H7 (cell line): ENCODE measurements at regions not wholly inside any gene's neighbourhood (a gene's known extent, or its start where the extent isn't known, plus 50 kb on each side); places are given as distances from the start of the nearest gene placed in this dataset.
"Not testable (repeated sequence)": the region's sequence is repeated elsewhere in the genome, so short reads cannot be mapped to it uniquely, and the experiment has no call there.

ENCODE experiments used
- DNase-seq: peaks from one replicate; pipeline ENCODE4 v3.0.0; 2012
- H3K27me3 ChIP-seq: 2 replicates; pipeline ENCODE4 v1.6.0; 2011; ENCODE audit warnings: mild to moderate bottlenecking, low read length; ENCODE audit not compliant: control insufficient read depth, insufficient read depth
- H3K36me3 ChIP-seq: replicated peaks from 2 replicates; pipeline ENCODE4 v1.5.1; 2011; ENCODE audit warnings: low read length; ENCODE audit not compliant: control insufficient read depth, insufficient read depth
- H3K4me3 ChIP-seq: 2 replicates; pipeline ENCODE4 v1.5.1; 2011; ENCODE audit warnings: low read depth, mild to moderate bottlenecking, control low read depth, low read length, moderate library complexity; ENCODE audit not compliant: insufficient read depth

DNA sequence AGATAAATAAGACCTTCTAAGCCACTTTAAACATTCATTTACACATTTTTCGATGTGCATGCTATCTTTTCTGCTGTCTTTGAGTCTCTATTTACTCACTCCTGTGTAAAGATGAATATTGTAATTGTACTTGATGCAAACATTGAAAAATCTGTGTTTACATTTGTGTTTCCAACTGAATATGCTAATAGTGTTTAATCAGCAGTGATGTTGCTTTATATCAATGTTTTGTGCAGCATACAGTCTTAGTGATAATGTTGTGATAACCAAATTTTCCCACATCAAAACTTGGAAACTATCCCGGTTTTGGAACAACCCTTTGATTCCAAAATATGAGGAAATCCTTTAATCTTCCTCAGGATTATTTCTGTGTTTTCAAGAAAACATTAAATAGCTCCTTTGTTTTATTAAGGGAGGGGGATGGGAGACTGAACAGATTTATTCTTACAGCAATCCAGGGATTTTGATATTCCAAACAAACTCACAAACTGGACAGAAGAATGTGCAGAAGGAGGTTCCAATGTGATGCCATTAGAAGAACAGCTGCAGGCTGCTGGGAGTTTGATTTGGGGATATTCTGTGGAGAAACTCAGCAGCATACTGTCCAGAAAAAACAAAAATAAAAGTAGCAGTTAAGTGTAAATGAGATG lies 248.0 kb downstream of the S1PR1 start:
- H3K27me3 ChIP-seq: no peaks in the 10 kb centered on the region; the same call in 1 of the 2 replicates
- H3K4me3 ChIP-seq: no peak overlapping the region
- no peak for DNase-seq
- no peaks in the 10 kb centered on the region for H3K36me3 ChIP-seq

DNA sequence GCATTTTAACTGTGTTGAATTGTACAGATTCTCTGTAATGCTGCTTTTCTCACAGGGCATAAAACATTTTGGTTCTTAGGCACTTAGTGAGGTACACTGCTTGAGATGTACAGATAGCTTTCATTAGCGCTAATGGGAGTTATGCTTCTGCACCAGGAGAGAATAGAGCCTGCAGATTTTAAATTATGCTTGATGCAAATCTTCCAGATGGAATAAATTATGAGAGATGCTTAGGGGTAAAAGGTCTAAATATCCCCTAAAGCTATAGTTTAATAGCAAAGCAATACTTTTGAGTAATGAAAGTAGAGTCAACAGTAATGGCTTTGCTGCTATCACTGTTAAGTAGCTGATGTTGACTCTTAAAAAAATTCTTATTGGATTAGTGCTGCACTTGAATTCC lies 248.9 kb downstream of the S1PR1 start:
- no peak overlapping the region for H3K4me3 ChIP-seq
- no peak for DNase-seq
- no peaks in the 10 kb centered on the region; the same call in 1 of the 2 replicates for H3K27me3 ChIP-seq
- no peaks in the 10 kb centered on the region for H3K36me3 ChIP-seq

DNA sequence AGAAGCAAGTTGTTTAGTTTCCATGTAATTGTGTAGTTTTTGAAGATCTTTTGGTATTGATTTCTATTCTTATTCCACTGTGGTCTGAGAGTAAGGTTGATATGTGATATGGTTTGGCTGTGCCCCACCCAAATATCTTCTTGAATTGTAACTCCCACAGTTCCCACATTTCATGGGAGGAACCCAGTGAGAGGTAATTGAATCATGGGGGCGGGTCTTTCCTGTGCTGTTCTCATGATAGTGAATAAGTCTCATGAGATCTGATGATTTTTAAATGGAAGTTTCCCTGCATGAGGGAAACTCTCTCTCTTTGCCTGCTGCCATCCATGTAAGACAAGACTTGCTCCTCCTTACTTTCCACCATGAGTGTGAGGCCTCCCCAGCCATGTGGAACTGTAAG lies 255.3 kb downstream of the S1PR1 start:
- not testable (repeated sequence) for H3K27me3 ChIP-seq, DNase-seq

DNA sequence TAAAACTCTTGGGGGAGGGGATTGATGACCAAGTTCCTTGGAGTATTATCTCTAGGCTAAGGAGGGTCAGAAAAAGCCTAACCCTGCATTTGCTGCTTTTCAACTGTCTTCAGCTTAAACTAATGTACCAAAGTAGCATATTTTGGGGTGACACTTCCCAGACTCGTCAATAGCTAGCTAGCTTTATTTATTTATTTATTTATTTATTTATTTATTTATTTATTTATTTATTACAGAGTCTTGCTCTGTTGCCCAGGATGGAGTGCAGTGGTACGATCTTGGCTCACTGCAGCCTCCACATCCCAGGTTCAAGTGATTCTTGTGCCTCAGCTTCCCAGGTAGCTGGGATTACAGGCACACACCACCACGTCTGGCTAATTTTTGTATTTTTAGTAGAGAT lies 257.1 kb downstream of the S1PR1 start:
- not testable (repeated sequence) for DNase-seq, H3K36me3 ChIP-seq, H3K27me3 ChIP-seq, H3K4me3 ChIP-seq

More for the DNA sequence above, 255.3 kb downstream of the S1PR1 start:
- not testable (repeated sequence) for H3K36me3 ChIP-seq, H3K4me3 ChIP-seq

DNA sequence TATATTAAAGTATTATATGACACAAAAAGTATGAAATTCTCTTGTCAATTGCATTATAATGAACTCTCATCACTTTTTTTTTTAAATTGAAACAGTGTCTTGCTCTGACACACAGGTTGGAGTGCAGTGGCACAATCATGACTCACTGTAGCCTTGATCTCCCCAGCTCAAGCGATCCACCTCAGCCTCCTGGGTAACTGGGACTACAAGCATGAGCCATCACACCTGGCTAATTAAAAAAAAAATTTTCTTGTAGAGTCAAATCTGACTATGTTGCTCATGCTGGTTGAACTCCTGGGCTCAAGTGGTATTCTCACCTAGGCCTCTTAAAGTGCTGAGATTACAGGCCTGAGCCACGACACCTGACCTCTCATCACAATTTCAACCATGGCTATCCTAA lies 259.3 kb downstream of the S1PR1 start:
- H3K4me3 ChIP-seq: no peak overlapping the region
- DNase-seq: no peak
- no peaks in the 10 kb centered on the region for H3K36me3 ChIP-seq
- no peaks in the 10 kb centered on the region for H3K27me3 ChIP-seq

DNA sequence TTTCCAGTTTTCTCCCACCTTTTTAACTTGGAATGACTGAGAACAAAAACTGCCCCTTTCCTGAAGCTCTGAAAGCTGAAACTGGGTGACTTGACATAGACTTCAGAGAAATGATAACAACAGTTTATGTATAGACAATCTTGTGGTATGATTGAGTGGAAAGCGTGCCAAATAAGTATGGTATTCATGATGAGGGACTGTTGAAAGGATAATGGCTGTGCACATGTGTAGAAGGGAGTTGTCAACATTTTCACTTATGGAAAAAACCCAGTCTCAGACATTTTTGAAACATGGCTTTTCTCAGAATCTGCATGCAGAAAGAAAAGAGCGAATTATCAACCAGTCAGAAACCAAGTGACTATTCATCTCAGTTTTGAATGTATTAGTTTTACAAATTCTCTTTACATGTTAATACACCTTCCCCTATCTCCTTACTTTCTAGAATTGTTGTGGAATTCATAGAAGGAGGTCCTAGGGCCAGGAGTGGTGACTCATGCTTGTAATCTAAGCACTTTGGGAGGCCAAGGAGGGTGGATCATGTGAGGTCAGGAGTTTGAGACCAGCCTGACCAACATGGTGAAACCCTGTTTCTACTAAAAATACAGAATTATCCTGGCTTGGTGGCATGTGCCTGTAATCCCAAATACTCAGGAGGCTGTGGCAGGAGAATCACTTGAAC lies 261.2 kb downstream of the S1PR1 start:
- Histone ChIP-seq H3K36me3 (no peaks in the 10 kb centered on the region), H3K4me3 (no peak overlapping the region), H3K27me3 (no peaks in the 10 kb centered on the region)
- no peak for DNase-seq

DNA sequence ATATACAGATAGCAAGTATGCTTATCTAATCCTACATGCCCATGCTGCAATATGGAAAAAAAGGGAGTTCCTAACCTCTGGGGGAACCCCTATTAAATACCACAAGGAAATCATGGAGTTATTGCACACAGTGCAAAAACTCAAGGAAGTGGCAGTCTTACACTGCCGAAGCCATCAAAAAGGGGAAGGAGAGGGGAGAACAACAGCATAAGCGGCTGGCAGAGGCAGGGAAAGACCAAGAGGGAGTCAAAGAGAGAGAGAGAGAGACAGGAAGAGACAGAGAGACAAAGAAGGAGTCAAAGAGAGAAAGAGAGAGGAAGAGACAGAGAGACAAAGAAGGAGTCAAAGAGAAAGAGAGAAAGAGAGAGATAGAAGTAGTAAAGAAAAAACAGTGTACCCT lies 267.3 kb downstream of the S1PR1 start:
- not testable (repeated sequence) for H3K27me3 ChIP-seq, H3K4me3 ChIP-seq, DNase-seq, H3K36me3 ChIP-seq

DNA sequence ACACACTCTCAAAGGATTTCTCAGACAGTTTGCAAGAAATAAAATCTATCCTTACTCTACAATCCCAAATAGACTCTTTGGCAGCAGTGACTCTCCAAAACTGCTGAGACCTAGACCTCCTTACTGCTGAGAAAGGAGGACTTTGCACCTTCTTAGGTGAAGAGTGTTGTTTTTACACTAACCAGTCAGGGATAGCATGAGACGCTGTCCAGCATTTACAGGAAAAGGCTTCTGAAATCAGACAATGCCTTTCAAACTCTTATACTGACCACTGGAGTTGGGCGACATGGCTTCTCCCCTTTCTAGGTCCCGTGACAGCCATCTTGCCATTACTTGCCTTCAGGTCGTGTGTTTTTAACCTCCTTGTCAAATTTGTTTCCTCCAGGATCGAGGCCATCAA lies 268.4 kb downstream of the S1PR1 start:
- not testable (repeated sequence) for DNase-seq

DNA sequence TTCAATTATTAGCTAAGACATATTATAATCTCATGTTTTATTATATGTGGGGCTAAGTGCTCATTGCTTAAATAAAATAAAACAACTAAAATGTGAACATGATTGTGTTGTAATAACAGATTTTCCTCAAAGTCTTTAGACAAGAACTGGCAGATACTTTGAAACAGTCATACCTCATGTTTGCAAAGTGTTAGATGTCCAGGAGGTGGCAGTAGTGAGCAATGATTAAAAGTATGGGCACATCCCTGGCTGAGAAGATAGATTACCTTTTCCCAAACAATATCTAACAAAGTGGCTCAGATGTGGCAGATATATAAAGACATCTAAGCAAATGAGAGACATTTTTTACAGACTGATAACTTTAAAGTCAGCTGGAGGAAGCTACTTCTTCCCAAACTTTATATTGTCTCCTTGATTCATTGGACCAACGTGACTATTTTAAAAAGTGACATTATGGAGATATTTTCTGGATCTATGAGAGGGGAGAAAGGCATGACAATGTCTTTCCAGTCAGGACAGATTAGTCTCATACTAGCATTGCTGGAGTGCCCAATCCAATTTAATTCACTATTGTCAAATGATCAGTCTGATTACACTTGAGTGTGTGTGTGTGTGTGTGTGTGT lies 269.8 kb downstream of the S1PR1 start:
- Histone ChIP-seq H3K36me3 (no peaks in the 10 kb centered on the region), H3K27me3 (no peaks in the 10 kb centered on the region), H3K4me3 (no peak overlapping the region)
- DNase-seq: peak; percentile 2

More for the DNA sequence above, 268.4 kb downstream of the S1PR1 start:
- not testable (repeated sequence) for H3K36me3 ChIP-seq, H3K4me3 ChIP-seq, H3K27me3 ChIP-seq

DNA sequence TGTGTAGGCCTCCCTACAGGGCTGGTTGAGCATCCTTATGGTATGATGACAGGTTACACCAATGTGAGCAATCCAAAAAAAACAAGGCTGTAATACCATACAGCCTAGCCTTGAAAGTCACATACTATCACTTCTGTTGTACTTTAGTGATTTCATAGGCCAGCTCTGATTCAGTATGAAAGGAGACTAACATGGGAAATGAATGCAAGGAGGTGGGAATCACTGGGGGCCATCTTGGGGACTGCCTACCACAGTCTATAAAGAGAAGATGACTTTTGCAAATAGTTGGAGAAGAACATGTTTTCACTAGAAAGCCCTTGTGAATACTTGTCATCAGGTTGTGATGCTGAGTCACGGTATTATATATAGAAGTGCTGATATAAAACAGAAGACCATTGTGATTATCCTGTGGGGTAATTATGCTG lies 270.7 kb downstream of the S1PR1 start:
- DNase-seq: no peak
- Histone ChIP-seq H3K27me3 (no peaks in the 10 kb centered on the region), H3K4me3 (no peak overlapping the region), H3K36me3 (no peaks in the 10 kb centered on the region)

DNA sequence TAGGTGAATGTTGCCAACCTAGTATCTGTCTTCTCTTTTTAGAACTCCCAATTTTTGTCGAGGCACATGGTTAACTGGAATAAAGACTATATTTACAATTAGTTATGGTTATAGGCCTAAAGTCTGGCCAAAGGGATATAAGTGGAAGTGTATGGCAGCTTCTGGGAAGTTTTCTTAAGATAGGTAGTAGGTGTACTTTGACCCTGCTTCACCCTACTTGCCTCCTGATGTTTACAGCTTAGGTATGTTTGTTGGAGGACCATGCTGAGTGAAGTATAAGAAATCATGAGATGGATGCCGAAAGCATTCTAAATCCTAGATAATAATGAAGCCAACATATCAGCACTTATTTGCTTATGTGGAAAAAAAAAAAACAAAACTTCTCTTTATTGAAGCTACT lies 272.1 kb downstream of the S1PR1 start:
- DNase-seq: no peak
- Histone ChIP-seq H3K36me3 (no peaks in the 10 kb centered on the region), H3K27me3 (no peaks in the 10 kb centered on the region), H3K4me3 (no peak overlapping the region)

DNA sequence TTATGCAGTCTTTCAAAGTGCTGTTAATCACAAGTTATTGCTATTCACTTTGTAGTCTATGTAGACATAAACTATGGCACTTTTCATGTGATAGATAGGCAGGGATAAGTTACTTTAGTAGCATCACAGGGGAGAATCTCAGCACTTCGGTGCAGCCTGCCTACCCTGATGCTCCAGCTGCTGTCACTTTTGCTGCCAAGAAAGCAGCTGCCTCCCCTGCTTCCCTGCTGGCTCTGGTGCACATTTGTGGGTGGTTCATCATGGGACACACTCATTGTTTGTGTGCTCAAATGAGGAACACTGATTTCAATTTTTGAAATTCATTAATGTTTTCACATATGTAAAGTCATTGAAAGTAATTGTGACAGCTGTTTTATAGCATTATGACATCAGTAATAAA lies 272.6 kb downstream of the S1PR1 start:
- H3K27me3 ChIP-seq: no peaks in the 10 kb centered on the region
- no peak for DNase-seq
- H3K36me3 ChIP-seq: no peaks in the 10 kb centered on the region

DNA sequence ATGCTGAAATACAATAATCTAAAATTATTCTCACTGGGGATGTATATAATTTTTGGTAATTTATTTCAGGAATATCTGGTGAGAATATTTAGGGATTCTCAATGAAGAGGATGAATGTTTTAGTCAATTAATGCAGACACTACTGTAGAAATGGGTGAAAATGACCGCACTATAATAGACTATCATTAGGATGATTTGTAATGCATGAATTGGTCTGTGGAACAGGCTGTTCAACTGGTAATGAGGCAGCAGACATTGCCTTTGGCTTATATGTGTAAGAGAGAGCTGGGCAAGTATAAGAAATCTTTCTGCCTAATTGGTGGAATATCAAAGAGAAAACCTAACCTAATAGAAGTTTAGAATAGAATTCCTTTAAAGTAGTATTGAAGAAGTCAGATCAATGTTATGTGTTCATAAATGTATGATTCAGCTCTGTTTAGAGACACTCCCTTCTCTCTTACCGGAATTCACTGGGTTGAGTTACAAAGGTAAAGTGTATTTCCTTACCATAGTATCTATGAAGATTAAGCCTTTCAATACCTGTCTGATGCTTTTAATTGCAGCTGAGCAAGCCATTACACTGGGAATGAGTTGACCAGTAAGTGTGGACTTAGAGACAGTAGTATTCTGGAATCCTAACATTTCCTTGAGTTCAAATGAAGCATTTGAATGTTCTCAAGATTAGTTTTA lies 274.5 kb downstream of the S1PR1 start:
- Histone ChIP-seq H3K4me3 (no peak overlapping the region), H3K27me3 (no peaks in the 10 kb centered on the region), H3K36me3 (no peaks in the 10 kb centered on the region)
- no peak for DNase-seq

More for the DNA sequence above, 272.6 kb downstream of the S1PR1 start:
- H3K4me3 ChIP-seq: no peak overlapping the region

DNA sequence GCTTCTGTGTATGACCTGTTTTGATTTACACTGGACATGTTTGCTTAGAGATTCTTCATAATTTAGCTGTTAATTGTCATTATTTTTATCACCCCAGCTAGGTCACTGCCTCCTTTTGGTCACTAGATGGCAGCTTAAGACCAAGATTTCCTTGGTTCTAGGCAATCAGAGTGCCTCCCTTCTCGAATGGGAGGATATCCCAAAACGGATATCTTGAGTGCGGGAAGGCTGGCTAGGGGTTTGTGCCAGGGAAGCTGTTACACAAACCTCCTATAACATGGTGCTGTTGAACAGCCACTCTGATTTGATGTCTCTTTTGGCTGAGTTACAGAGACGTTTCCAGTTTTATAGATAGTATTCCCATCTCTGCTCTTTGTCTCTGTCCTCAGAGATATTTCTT lies 283.5 kb downstream of the S1PR1 start:
- Histone ChIP-seq H3K27me3 (no peaks in the 10 kb centered on the region), H3K36me3 (no peaks in the 10 kb centered on the region), H3K4me3 (no peak overlapping the region)
- DNase-seq: peak; percentile 3

DNA sequence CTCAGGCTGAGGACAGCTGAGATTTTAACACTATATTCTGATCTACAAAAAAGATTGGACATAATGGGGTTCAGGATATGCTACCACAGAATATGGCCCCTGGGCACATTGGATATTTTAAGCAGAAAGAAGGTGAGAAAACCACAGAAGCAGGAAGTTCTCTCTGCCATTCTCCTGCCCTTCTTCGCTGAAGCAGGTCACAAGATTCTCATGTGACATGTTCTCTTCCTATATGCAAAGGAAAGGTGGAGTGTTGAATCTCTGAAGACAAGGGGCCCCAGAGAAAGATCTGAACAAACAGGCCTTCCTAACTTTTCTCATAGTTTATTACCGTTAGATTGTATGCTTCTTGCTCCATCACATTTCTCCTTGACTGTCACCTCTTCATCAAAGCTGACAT lies 285.7 kb downstream of the S1PR1 start:
- Histone ChIP-seq H3K36me3 (no peaks in the 10 kb centered on the region), H3K27me3 (no peaks in the 10 kb centered on the region), H3K4me3 (no peak overlapping the region)
- DNase-seq: no peak
